Smooth muscle cell (in vitro differentiated cells): ENCODE measurements at regions not wholly inside any gene's neighbourhood (a gene's known extent, or its start where the extent isn't known, plus 50 kb on each side); places are given as distances from the start of the nearest gene placed in this dataset.
"Not testable (repeated sequence)": the region's sequence is repeated elsewhere in the genome, so short reads cannot be mapped to it uniquely, and the experiment has no call there.

Experiments used
- DNase-seq: peaks from one replicate; lab custom pipeline; 2025; ENCODE audit not compliant: unreplicated experiment; lab: John Stamatoyannopoulos, UW
- H2AFZ ChIP-seq: fragments of 200-600 bp; sonication (generic); 2 replicates; pipeline ENCODE4 v1.6.0; 2016; ENCODE audit warnings: antibody characterized with exemption, low read depth, mild to moderate bottlenecking
- H3F3A ChIP-seq: fragments of 200-600 bp; sonication (generic); 2 replicates; pipeline ENCODE4 v1.6.0; 2017; ENCODE audit warnings: antibody characterized with exemption, low read depth
- H3K27ac ChIP-seq: fragments of 200-600 bp; sonication (generic); 2 replicates; pipeline ENCODE4 v1.5.1; 2016; ENCODE audit warnings: low read depth, mild to moderate bottlenecking
- H3K27me3 ChIP-seq: fragments of 200-600 bp; sonication (generic); 2 replicates; pipeline ENCODE4 v1.6.1; 2016; ENCODE audit warnings: low read depth, mild to moderate bottlenecking
- H3K36me3 ChIP-seq: fragments of 200-600 bp; sonication (generic); 2 replicates; pipeline ENCODE4 v1.5.1; 2016; ENCODE audit warnings: low read depth
- H3K4me1 ChIP-seq: fragments of 200-600 bp; sonication (generic); 2 replicates; pipeline ENCODE4 v1.5.1; 2016; ENCODE audit warnings: low read depth
- H3K4me2 ChIP-seq: fragments of 200-600 bp; sonication (generic); 2 replicates; pipeline ENCODE4 v1.6.0; 2016; ENCODE audit warnings: mild to moderate bottlenecking
- H3K4me3 ChIP-seq: fragments of 200-600 bp; sonication (generic); 2 replicates; pipeline ENCODE4 v1.5.1; 2016; ENCODE audit warnings: mild to moderate bottlenecking
- H3K79me2 ChIP-seq: fragments of 200-600 bp; sonication (generic); 2 replicates; pipeline ENCODE4 v1.6.0; 2016; ENCODE audit warnings: low read depth, mild to moderate bottlenecking
- H3K9ac ChIP-seq: fragments of 200-600 bp; sonication (generic); 2 replicates; pipeline ENCODE4 v1.6.0; 2016; ENCODE audit warnings: low read depth
- H3K9me3 ChIP-seq: fragments of 200-600 bp; sonication (generic); replicated peaks from 2 replicates; pipeline ENCODE4 v1.5.1; 2016; ENCODE audit warnings: low read depth
- H4K20me1 ChIP-seq: fragments of 200-600 bp; sonication (generic); 2 replicates; pipeline ENCODE4 v1.6.0; 2016; ENCODE audit warnings: low read depth
- CTCF ChIP-seq: fragments of 200-600 bp; sonication (generic); IDR thresholded peaks from 2 replicates; pipeline ENCODE4 v1.5.1; 2017; ENCODE audit warnings: borderline replicate concordance, mild to moderate bottlenecking, antibody characterized with exemption; ENCODE audit not compliant: insufficient read depth, poor library complexity, severe bottlenecking
- WGBS: methylation state at CpG from one replicate; pipeline ENCODE4 v1.1.7; 2016; ENCODE audit warnings: low lambda C conversion rate; 5-methylcytosine and 5-hydroxymethylcytosine counted together

- WGBS, result 78% methylated on average over 10 of the region's 11 CpGs
- H3K27me3 ChIP-seq, result no peaks in the 10 kb centered on the region
Measured at GRCh38 chr6:150308812-150309645, 59.8 kb upstream of the IYD start.

GRCh38 chr6:150310539-150310938 lies 58.3 kb upstream of the IYD start:
- no peak overlapping the region for H3K4me2 ChIP-seq
- H3K79me2 ChIP-seq, result no peaks in the 10 kb centered on the region
- no peak for TF ChIP-seq CTCF
- H2AFZ ChIP-seq, result no peak overlapping the region
- no peaks in the 10 kb centered on the region for H3K9me3 ChIP-seq
- no peaks in the 10 kb centered on the region for H4K20me1 ChIP-seq
- no peaks in the 10 kb centered on the region for H3K36me3 ChIP-seq
- DNase-seq, result no peak
- WGBS, result 55% methylated on average over 1 of the region's 1 CpG
- no peaks in the 10 kb centered on the region for H3K27me3 ChIP-seq
- H3K4me3 ChIP-seq, result no peak overlapping the region
- no peaks in the 10 kb centered on the region for H3F3A ChIP-seq
- no peaks in the 10 kb centered on the region for H3K4me1 ChIP-seq
- no peak overlapping the region for H3K9ac ChIP-seq
- H3K27ac ChIP-seq, result no peak overlapping the region

More at GRCh38 chr6:150308812-150309645, 59.8 kb upstream of the IYD start:
- Histone ChIP-seq H3K9me3 (no peaks in the 10 kb centered on the region), H2AFZ (no peak overlapping the region), H3F3A (no peaks in the 10 kb centered on the region), H3K36me3 (no peaks in the 10 kb centered on the region), H4K20me1 (no peaks in the 10 kb centered on the region), H3K4me1 (no peaks in the 10 kb centered on the region), H3K27ac (no peak overlapping the region), H3K4me2 (no peak overlapping the region), H3K9ac (no peak overlapping the region), H3K4me3 (no peak overlapping the region), H3K79me2 (no peaks in the 10 kb centered on the region)
- no peak for TF ChIP-seq CTCF
- no peak for DNase-seq

- not testable (repeated sequence) for DNase-seq, H3K4me3 ChIP-seq, H3F3A ChIP-seq, H3K27me3 ChIP-seq, H3K36me3 ChIP-seq, H3K79me2 ChIP-seq, H4K20me1 ChIP-seq, H3K9me3 ChIP-seq, H3K4me1 ChIP-seq, H3K27ac ChIP-seq, H3K4me2 ChIP-seq, H3K9ac ChIP-seq, H2AFZ ChIP-seq
- 94% methylated on average over 13 of the region's 13 CpGs for WGBS
Measured at GRCh38 chr6:150311149-150311944, 57.5 kb upstream of the IYD start.

GRCh38 chr6:150312395-150312794 lies 56.4 kb upstream of the IYD start:
- no peaks in the 10 kb centered on the region for H3K4me1 ChIP-seq
- no peak overlapping the region for H3K4me2 ChIP-seq
- H3K27ac ChIP-seq, result no peak overlapping the region
- no peak overlapping the region for H2AFZ ChIP-seq
- no peaks in the 10 kb centered on the region for H3K9me3 ChIP-seq
- H3K79me2 ChIP-seq, result no peaks in the 10 kb centered on the region
- no peak overlapping the region for H3K9ac ChIP-seq
- 63% methylated on average over 5 of the region's 5 CpGs for WGBS
- no peaks in the 10 kb centered on the region for H3K36me3 ChIP-seq
- no peak overlapping the region for H3K4me3 ChIP-seq
- DNase-seq, result no peak
- H4K20me1 ChIP-seq, result no peaks in the 10 kb centered on the region
- TF ChIP-seq CTCF, result no peak
- H3K27me3 ChIP-seq, result no peaks in the 10 kb centered on the region
- no peaks in the 10 kb centered on the region for H3F3A ChIP-seq
